Hepatocyte (in vitro differentiated cells): ENCODE measurements at regions not wholly inside any gene's neighbourhood (a gene's known extent, or its start where the extent isn't known, plus 50 kb on each side); places are given as distances from the start of the nearest gene placed in this dataset.

Experiments used
- DNase-seq: peaks from one replicate; pipeline ENCODE4 v3.0.0-alpha.2; 2016; ENCODE audit warnings: low spot score
- H2AFZ ChIP-seq: fragments of 200-600 bp; sonication (generic); 2 replicates; pipeline ENCODE4 v1.6.0; 2016; ENCODE audit warnings: antibody characterized with exemption, mild to moderate bottlenecking
- H3K27ac ChIP-seq: fragments of 200-600 bp; sonication (generic); 2 replicates; pipeline ENCODE4 v1.5.1; 2016; ENCODE audit warnings: mild to moderate bottlenecking
- H3K27me3 ChIP-seq: fragments of 200-600 bp; sonication (generic); 2 replicates; pipeline ENCODE4 v1.6.1; 2016
- H3K36me3 ChIP-seq: fragments of 200-600 bp; sonication (generic); replicated peaks from 2 replicates; pipeline ENCODE4 v1.5.1; 2016; ENCODE audit warnings: low read depth; ENCODE audit not compliant: insufficient read depth
- H3K4me1 ChIP-seq: fragments of 200-600 bp; sonication (generic); 2 replicates; pipeline ENCODE4 v1.5.1; 2016; ENCODE audit warnings: mild to moderate bottlenecking, moderate library complexity; ENCODE audit not compliant: insufficient read depth
- H3K4me2 ChIP-seq: fragments of 200-600 bp; sonication (generic); 2 replicates; pipeline ENCODE4 v1.6.0; 2016
- H3K4me3 ChIP-seq: fragments of 200-600 bp; sonication (generic); 2 replicates; pipeline ENCODE4 v1.5.1; 2016; ENCODE audit warnings: mild to moderate bottlenecking
- H3K79me2 ChIP-seq: fragments of 200-600 bp; sonication (generic); 2 replicates; pipeline ENCODE4 v1.6.0; 2017; ENCODE audit warnings: mild to moderate bottlenecking
- H3K9me2 ChIP-seq: fragments of 200-600 bp; sonication (generic); replicated peaks from 2 replicates; pipeline ENCODE4 v1.6.0; 2017; ENCODE audit warnings: mild to moderate bottlenecking; ENCODE audit not compliant: insufficient read depth
- H3K9me3 ChIP-seq: fragments of 200-600 bp; sonication (generic); 2 replicates; pipeline ENCODE4 v1.5.1; 2016; ENCODE audit warnings: low read depth, mild to moderate bottlenecking
- H4K20me1 ChIP-seq: fragments of 200-600 bp; sonication (generic); 2 replicates; pipeline ENCODE4 v1.6.0; 2016; ENCODE audit warnings: mild to moderate bottlenecking; ENCODE audit not compliant: insufficient read depth, poor library complexity, severe bottlenecking
- EZH2 ChIP-seq: fragments of 200-600 bp; sonication (generic); IDR thresholded peaks from 2 replicates; pipeline ENCODE4 v1.6.1; 2016; ENCODE audit warnings: antibody characterized with exemption, mild to moderate bottlenecking, borderline replicate concordance
- EZH2phosphoT487 ChIP-seq: fragments of 200-600 bp; sonication (generic); IDR thresholded peaks from one replicate; pipeline ENCODE4 v1.6.1; 2018; ENCODE audit warnings: antibody characterized with exemption, mild to moderate bottlenecking, low read depth, moderate library complexity; ENCODE audit not compliant: unreplicated experiment, severe bottlenecking
- WGBS: methylation state at CpG from one replicate; pipeline ENCODE4 v1.1.6; 2016; ENCODE audit warnings: low lambda C conversion rate; ENCODE audit errors: missing lambda C conversion rate; 5-methylcytosine and 5-hydroxymethylcytosine counted together
- TF ChIP-seq, protein P1 (sequence below): fragments of 200-600 bp; sonication (generic); IDR thresholded peaks from 2 replicates; pipeline ENCODE4 v1.5.1; 2016; ENCODE audit warnings: antibody characterized with exemption, mild to moderate bottlenecking; ENCODE audit not compliant: poor library complexity

- no peaks in the 10 kb centered on the region for H3K79me2 ChIP-seq
- no peak overlapping the region for H3K4me3 ChIP-seq
- H3K36me3 ChIP-seq: no peaks in the 10 kb centered on the region
- TF ChIP-seq EZH2phosphoT487 (no peak), EZH2 (no peak)
- TF ChIP-seq, protein P1, sequence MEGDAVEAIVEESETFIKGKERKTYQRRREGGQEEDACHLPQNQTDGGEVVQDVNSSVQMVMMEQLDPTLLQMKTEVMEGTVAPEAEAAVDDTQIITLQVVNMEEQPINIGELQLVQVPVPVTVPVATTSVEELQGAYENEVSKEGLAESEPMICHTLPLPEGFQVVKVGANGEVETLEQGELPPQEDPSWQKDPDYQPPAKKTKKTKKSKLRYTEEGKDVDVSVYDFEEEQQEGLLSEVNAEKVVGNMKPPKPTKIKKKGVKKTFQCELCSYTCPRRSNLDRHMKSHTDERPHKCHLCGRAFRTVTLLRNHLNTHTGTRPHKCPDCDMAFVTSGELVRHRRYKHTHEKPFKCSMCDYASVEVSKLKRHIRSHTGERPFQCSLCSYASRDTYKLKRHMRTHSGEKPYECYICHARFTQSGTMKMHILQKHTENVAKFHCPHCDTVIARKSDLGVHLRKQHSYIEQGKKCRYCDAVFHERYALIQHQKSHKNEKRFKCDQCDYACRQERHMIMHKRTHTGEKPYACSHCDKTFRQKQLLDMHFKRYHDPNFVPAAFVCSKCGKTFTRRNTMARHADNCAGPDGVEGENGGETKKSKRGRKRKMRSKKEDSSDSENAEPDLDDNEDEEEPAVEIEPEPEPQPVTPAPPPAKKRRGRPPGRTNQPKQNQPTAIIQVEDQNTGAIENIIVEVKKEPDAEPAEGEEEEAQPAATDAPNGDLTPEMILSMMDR: no peak
- H3K9me2 ChIP-seq: no peaks in the 10 kb centered on the region
- H3K27ac ChIP-seq: no peak overlapping the region
- H3K4me2 ChIP-seq: no peak overlapping the region
- H3K4me1 ChIP-seq: no peaks in the 10 kb centered on the region
- H2AFZ ChIP-seq: no peak overlapping the region
- peaks cover 3% of the 10 kb centered on the region for H3K27me3 ChIP-seq
- 90% methylated on average over 18 of the region's 18 CpGs for WGBS
- H3K9me3 ChIP-seq: no peaks in the 10 kb centered on the region
- DNase-seq: no peak
- no peaks in the 10 kb centered on the region for H4K20me1 ChIP-seq
These were observed 1475.4 kb downstream of the BRD1 start for GRCh38 chr22:48352086-48352911.

- no peak for DNase-seq
- Histone ChIP-seq H3K27ac (no peak overlapping the region), H4K20me1 (no peaks in the 10 kb centered on the region), H3K79me2 (no peaks in the 10 kb centered on the region), H2AFZ (no peak overlapping the region), H3K9me3 (no peaks in the 10 kb centered on the region), H3K4me1 (no peaks in the 10 kb centered on the region), H3K4me3 (no peak overlapping the region), H3K9me2 (no peaks in the 10 kb centered on the region), H3K27me3 (peaks cover 3% of the 10 kb centered on the region), H3K4me2 (no peak overlapping the region), H3K36me3 (no peaks in the 10 kb centered on the region)
- 86% methylated on average over 13 of the region's 13 CpGs for WGBS
- TF ChIP-seq, protein P1: no peak
- TF ChIP-seq EZH2: no peak
- TF ChIP-seq EZH2phosphoT487: no peak
These were observed 1476.1 kb downstream of the BRD1 start for GRCh38 chr22:48351376-48352085.

GRCh38 chr22:48350456-48350855 lies 1477.2 kb downstream of the BRD1 start:
- H3K27me3 ChIP-seq: peaks cover 3% of the 10 kb centered on the region
- 65% methylated on average over 7 of the region's 7 CpGs for WGBS
- H2AFZ ChIP-seq: no peak overlapping the region
- TF ChIP-seq, protein P1: no peak
- no peak for TF ChIP-seq EZH2phosphoT487
- TF ChIP-seq EZH2: no peak
- no peaks in the 10 kb centered on the region for H4K20me1 ChIP-seq
- H3K9me3 ChIP-seq: no peaks in the 10 kb centered on the region
- no peaks in the 10 kb centered on the region for H3K36me3 ChIP-seq
- H3K79me2 ChIP-seq: no peaks in the 10 kb centered on the region
- no peak overlapping the region for H3K4me2 ChIP-seq
- H3K27ac ChIP-seq: no peak overlapping the region
- H3K4me3 ChIP-seq: no peak overlapping the region
- H3K4me1 ChIP-seq: no peaks in the 10 kb centered on the region
- DNase-seq: no peak
- no peaks in the 10 kb centered on the region for H3K9me2 ChIP-seq
